ENCODE measurements at regions not wholly inside any gene's neighbourhood (a gene's known extent, or its start where the extent isn't known, plus 50 kb on each side); places are given as distances from the start of the nearest gene placed in this dataset.

- TF ChIP-seq, protein P1, sequence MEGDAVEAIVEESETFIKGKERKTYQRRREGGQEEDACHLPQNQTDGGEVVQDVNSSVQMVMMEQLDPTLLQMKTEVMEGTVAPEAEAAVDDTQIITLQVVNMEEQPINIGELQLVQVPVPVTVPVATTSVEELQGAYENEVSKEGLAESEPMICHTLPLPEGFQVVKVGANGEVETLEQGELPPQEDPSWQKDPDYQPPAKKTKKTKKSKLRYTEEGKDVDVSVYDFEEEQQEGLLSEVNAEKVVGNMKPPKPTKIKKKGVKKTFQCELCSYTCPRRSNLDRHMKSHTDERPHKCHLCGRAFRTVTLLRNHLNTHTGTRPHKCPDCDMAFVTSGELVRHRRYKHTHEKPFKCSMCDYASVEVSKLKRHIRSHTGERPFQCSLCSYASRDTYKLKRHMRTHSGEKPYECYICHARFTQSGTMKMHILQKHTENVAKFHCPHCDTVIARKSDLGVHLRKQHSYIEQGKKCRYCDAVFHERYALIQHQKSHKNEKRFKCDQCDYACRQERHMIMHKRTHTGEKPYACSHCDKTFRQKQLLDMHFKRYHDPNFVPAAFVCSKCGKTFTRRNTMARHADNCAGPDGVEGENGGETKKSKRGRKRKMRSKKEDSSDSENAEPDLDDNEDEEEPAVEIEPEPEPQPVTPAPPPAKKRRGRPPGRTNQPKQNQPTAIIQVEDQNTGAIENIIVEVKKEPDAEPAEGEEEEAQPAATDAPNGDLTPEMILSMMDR (IDR thresholded peaks at IDR 0.05; ENCODE audit: low read depth, low read length) = no peak
These were observed 216.9 kb upstream of the LRP1B start for GRCh38 chr2:142347751-142348150.

DNA sequence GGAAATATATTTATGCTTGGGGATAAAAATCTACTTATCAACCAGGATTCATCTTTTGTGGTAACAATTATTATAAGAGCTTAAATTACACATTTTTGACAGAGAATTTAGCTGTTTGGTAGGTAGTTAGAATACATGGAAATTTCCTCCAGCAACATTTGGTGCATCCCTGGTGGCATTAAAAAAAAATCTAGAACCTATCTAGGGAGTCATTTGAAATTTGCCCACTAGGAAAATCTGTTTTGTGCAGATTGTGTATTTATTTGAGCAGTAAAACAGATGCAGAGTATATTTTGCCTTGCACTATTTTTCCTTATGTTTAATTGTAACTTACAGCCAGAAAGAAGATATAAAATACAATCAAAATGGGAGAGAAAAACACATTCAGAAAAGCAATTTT lies 208.4 kb upstream of the LRP1B start:
- TF ChIP-seq, protein P1 (IDR thresholded peaks at IDR 0.05; ENCODE audit: low read depth, low read length) = no peak
- DNase-seq (ENCODE audit: extremely low read depth, low read depth) = no peak

More at GRCh38 chr2:142347751-142348150, 216.9 kb upstream of the LRP1B start:
- DNase-seq (ENCODE audit: extremely low read depth, low read depth) = no peak

- DNase-seq (ENCODE audit: extremely low read depth, low read depth) = no peak
These were observed 201.4 kb upstream of the LRP1B start for GRCh38 chr2:142332196-142332595.

DNA sequence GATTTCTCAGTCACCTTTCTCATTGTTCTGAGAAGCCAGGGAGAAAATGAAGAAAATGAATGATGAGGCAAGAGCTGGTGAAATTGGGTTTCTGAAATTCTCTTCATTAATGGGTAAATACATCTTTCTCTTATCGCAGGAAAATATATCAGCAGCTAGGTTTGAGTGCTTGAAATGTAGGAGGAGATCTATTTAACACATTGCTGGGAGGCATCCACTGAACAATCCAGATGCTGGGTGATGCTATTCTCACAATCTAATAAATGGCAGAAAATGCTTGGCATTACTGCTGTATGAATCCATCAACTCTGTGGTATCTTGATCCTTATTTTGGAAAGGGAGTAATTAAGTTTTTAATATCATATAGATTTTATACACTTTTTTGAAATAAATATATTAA lies 199.6 kb upstream of the LRP1B start:
- DNase-seq (ENCODE audit: extremely low read depth, low read depth) = no peak
- TF ChIP-seq, protein P1 (IDR thresholded peaks at IDR 0.05; ENCODE audit: low read depth, low read length) = no peak

More at GRCh38 chr2:142332196-142332595, 201.4 kb upstream of the LRP1B start:
- TF ChIP-seq, protein P1 (IDR thresholded peaks at IDR 0.05; ENCODE audit: low read depth, low read length) = no peak

GRCh38 chr2:142325870-142326269 lies 195.1 kb upstream of the LRP1B start:
- TF ChIP-seq, protein P1 (IDR thresholded peaks at IDR 0.05; ENCODE audit: low read depth, low read length) = no peak
- DNase-seq (ENCODE audit: extremely low read depth, low read depth) = no peak

- DNase-seq (ENCODE audit: extremely low read depth, low read depth) = no peak
- TF ChIP-seq, protein P1 (IDR thresholded peaks at IDR 0.05; ENCODE audit: low read depth, low read length) = no peak
These were observed 192.4 kb upstream of the LRP1B start for GRCh38 chr2:142323206-142323605.

DNA sequence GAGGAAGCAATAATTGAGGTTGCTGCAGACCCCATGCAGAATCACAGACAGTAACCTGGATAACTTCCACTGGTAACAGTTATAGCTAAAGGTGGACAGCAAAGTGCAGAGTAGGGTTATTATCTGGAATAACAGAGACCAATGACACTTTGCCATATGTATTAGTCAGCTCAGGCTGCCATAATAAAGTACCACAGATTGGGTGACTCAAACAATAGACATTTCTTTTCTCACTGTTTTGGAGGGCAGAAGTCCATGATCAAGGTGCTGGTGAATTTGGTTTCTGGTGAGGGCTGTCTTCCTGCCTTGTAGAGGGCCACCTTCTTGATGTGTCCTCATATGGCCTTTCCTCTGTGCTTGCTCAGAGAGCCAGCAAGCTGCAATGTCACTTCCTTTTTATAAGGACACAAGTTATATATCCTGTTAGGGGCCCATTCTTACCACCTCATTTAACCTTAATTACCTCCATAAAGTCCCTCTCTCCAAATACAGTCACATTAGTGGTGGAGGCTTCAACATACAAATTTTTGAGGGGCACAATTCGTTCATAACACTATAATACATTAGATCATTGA lies 191.0 kb upstream of the LRP1B start:
- no peak for DNase-seq (ENCODE audit: extremely low read depth, low read depth)
- TF ChIP-seq, protein P1 (IDR thresholded peaks at IDR 0.05; ENCODE audit: low read depth, low read length) = no peak
